H1 (cell line): ENCODE measurements at regions not wholly inside any gene's neighbourhood (a gene's known extent, or its start where the extent isn't known, plus 50 kb on each side); places are given as distances from the start of the nearest gene placed in this dataset.

ENCODE experiments used
- BCL11A ChIP-seq, 2 experiments: IDR thresholded peaks; one replicate each; pipeline ENCODE4 v1.6.1; 2011; ENCODE audit warnings: low read depth in 2 of 2, low read length in 2 of 2, mild to moderate bottlenecking in 2 of 2
- CHD1 ChIP-seq: IDR thresholded peaks from 2 replicates; pipeline ENCODE4 v1.6.1; 2012; ENCODE audit warnings: low read depth, low read length, improper control_type of control experiment
- EZH2 ChIP-seq: fragments of 200-600 bp; sonication (generic); IDR thresholded peaks from 2 replicates; pipeline ENCODE4 v1.7.1; 2012; ENCODE audit warnings: low read depth, mild to moderate bottlenecking, moderate library complexity, low read length, inconsistent platforms; ENCODE audit not compliant: severe bottlenecking
- KDM1A ChIP-seq: fragments of 200-600, 300-600 bp; sonication (generic); IDR thresholded peaks from 2 replicates; pipeline ENCODE4 v1.7.1; 2016; ENCODE audit warnings: mild to moderate bottlenecking, low read length, borderline replicate concordance
- KDM4A ChIP-seq: IDR thresholded peaks from one replicate; pipeline ENCODE4 v1.7.1; 2012; ENCODE audit warnings: low read depth, mild to moderate bottlenecking, moderate library complexity, low read length, inconsistent platforms; ENCODE audit not compliant: severe bottlenecking
- RFX5 ChIP-seq: IDR thresholded peaks from 2 replicates; pipeline ENCODE4 v1.6.1; 2011; ENCODE audit warnings: low read depth, low read length, improper control_type of control experiment, borderline replicate concordance
- SIN3A ChIP-seq, 2 experiments: IDR thresholded peaks in 1 of 2; conservative IDR thresholded peaks in 1 of 2; 2 replicates each; pipeline ENCODE4 v1.6.1; 2011 to 2012; ENCODE audit warnings: low read length in 2 of 2, improper control_type of control experiment in 1 of 2, low read depth in 1 of 2, mild to moderate bottlenecking in 1 of 2
- SIRT6 ChIP-seq: IDR thresholded peaks from one replicate; pipeline ENCODE4 v1.7.1; 2012; ENCODE audit warnings: low read length, inconsistent platforms
- SIX5 ChIP-seq: IDR thresholded peaks from 2 replicates; pipeline ENCODE4 v1.6.1; 2011; ENCODE audit warnings: mild to moderate bottlenecking, low read depth, low read length
- TEAD4 ChIP-seq: IDR thresholded peaks from 2 replicates; pipeline ENCODE4 v1.6.1; 2012; ENCODE audit warnings: low read depth, low read length, inconsistent platforms, mixed read lengths

- TF ChIP-seq EZH2 (no peak), KDM4A (no peak), KDM1A (no peak), SIRT6 (no peak), RFX5 (no peak), SIX5 (no peak), TEAD4 (no peak), BCL11A (IDR thresholded peaks at IDR 0.05; ENCODE audit: low read depth in 2 of 2, low read length in 2 of 2) (no peak), SIN3A (conservative IDR thresholded peaks at IDR 0.05 in 1 of 2, IDR thresholded peaks at IDR 0.05 in 1 of 2; ENCODE audit: low read depth in 1 of 2, low read length in 2 of 2) (no peak), CHD1 (no peak)
Measured at GRCh38 chr13:108056278-108056677, 159.1 kb downstream of the LIG4 start (continued).
